Stimulated activated naive CD4-positive, alpha-beta T cell (primary cell): ENCODE measurements at regions not wholly inside any gene's neighbourhood (a gene's known extent, or its start where the extent isn't known, plus 50 kb on each side); places are given as distances from the start of the nearest gene placed in this dataset.

ENCODE experiments used
- DNase-seq, 6 experiments: peaks; one replicate each; lab custom pipeline; 2025; lab: John Stamatoyannopoulos, UW

- DNase-seq, result no peak
These were observed 607.2 kb downstream of the QKI start for GRCh38 chr6:164021589-164022250.

GRCh38 chr6:164020142-164020541 lies 605.6 kb downstream of the QKI start:
- DNase-seq, result no peak

GRCh38 chr6:164018133-164018532 lies 603.6 kb downstream of the QKI start:
- no peak for DNase-seq

GRCh38 chr6:164016056-164016455 lies 601.5 kb downstream of the QKI start:
- DNase-seq, result no peak

- no peak for DNase-seq
These were observed 600.6 kb downstream of the QKI start for GRCh38 chr6:164015088-164015484.

GRCh38 chr6:164014346-164015087 lies 600.0 kb downstream of the QKI start:
- DNase-seq, result no peak

GRCh38 chr6:164013480-164014208 lies 599.1 kb downstream of the QKI start:
- DNase-seq, result no peak

GRCh38 chr6:164011321-164011720 lies 596.8 kb downstream of the QKI start:
- DNase-seq, result no peak

GRCh38 chr6:164010441-164011103 lies 596.1 kb downstream of the QKI start:
- DNase-seq, result no peak

- no peak for DNase-seq
These were observed 594.4 kb downstream of the QKI start for GRCh38 chr6:164008902-164009301.

GRCh38 chr6:164007881-164008280 lies 593.4 kb downstream of the QKI start:
- no peak for DNase-seq

- DNase-seq, result no peak
These were observed 591.9 kb downstream of the QKI start for GRCh38 chr6:164006459-164006858.

- DNase-seq, result no peak
These were observed 590.6 kb downstream of the QKI start for GRCh38 chr6:164005004-164005711.

- DNase-seq, result no peak
These were observed 585.8 kb downstream of the QKI start for GRCh38 chr6:164000276-164000675.

- no peak for DNase-seq
These were observed 585.1 kb downstream of the QKI start for GRCh38 chr6:163999475-164000125.

GRCh38 chr6:163998496-163998895 lies 584.0 kb downstream of the QKI start:
- DNase-seq, result no peak

- DNase-seq, result no peak
These were observed 582.0 kb downstream of the QKI start for GRCh38 chr6:163996491-163996890.

GRCh38 chr6:163994566-163994965 lies 580.0 kb downstream of the QKI start:
- no peak for DNase-seq

GRCh38 chr6:163992701-163993100 lies 578.2 kb downstream of the QKI start:
- no peak for DNase-seq

GRCh38 chr6:163992056-163992455 lies 577.5 kb downstream of the QKI start:
- DNase-seq, result no peak

- DNase-seq, result no peak
These were observed 576.8 kb downstream of the QKI start for GRCh38 chr6:163991321-163991720.
